HepG2 (cell line): ENCODE measurements at regions not wholly inside any gene's neighbourhood (a gene's known extent, or its start where the extent isn't known, plus 50 kb on each side); places are given as distances from the start of the nearest gene placed in this dataset.

Experiments used
- ATF1 ChIP-seq: IDR thresholded peaks from 2 replicates; pipeline ENCODE4 v1.6.1; 2016; ENCODE audit warnings: mild to moderate bottlenecking, control low read depth
- CSRNP1 ChIP-seq: sonication (generic); formaldehyde crosslinking; IDR thresholded peaks from 2 replicates; pipeline ENCODE4 v1.8.1; 2023; ENCODE audit warnings: mild to moderate bottlenecking, missing genetic modification reagents
- REPIN1 ChIP-seq: sonication (generic); formaldehyde crosslinking; IDR thresholded peaks from 2 replicates; pipeline ENCODE4 v1.8.0; 2022; ENCODE audit warnings: missing genetic modification reagents, low read depth, mild to moderate bottlenecking, borderline replicate concordance
- STAT6 ChIP-seq: sonication (generic); formaldehyde crosslinking; IDR thresholded peaks from 2 replicates; pipeline ENCODE4 v1.4.0; 2020; ENCODE audit warnings: missing genetic modification reagents, mild to moderate bottlenecking, borderline replicate concordance
- ZNF550 ChIP-seq: sonication (generic); formaldehyde crosslinking; IDR thresholded peaks from 2 replicates; pipeline ENCODE4 v1.4.0; 2020; ENCODE audit warnings: mild to moderate bottlenecking, missing genetic modification reagents, borderline replicate concordance
- ZNF703 ChIP-seq: sonication (generic); formaldehyde crosslinking; IDR thresholded peaks from 2 replicates; pipeline ENCODE4 v1.5.1; 2020; ENCODE audit warnings: missing genetic modification reagents, mild to moderate bottlenecking, moderate library complexity, borderline replicate concordance
- TF ChIP-seq, protein P1 (sequence below): sonication (generic); formaldehyde crosslinking; IDR thresholded peaks from 2 replicates; pipeline ENCODE4 v1.5.1; 2020; ENCODE audit warnings: mild to moderate bottlenecking, missing genetic modification reagents, borderline replicate concordance

DNA sequence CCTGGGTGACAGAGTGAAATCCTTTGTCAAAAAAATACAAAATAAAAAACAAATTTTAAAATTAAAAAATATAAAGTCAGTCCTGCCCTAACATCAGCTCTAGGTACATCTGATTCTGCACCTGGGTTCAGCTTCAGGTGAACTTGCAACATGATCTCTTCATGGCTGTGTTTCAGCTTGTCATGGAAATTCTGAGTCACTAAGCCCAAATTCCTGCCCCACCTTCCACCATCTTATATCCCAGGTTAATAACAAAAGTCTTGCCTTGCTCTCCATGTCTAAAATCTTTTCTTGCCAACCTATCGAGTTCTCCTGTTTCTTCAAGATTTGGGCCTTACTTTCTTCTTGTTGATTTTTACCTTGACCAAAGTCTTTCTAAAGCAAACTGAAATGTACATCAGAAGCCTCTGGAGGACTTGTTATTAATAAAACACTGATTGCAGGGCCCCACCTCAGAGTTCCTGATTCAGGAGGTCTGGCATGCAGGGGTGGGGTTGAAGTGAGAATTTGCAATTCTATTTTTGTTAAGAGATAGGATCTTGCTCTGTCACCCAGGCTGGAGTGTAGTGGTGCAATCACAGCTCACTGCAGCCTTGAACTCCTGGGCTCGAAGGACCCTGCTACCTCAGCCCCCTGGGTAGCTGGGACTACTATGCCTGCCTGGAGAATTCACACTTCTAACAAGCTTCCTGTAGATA lies 125.8 kb upstream of the VCX3A start (continued):
- TF ChIP-seq, protein P1, sequence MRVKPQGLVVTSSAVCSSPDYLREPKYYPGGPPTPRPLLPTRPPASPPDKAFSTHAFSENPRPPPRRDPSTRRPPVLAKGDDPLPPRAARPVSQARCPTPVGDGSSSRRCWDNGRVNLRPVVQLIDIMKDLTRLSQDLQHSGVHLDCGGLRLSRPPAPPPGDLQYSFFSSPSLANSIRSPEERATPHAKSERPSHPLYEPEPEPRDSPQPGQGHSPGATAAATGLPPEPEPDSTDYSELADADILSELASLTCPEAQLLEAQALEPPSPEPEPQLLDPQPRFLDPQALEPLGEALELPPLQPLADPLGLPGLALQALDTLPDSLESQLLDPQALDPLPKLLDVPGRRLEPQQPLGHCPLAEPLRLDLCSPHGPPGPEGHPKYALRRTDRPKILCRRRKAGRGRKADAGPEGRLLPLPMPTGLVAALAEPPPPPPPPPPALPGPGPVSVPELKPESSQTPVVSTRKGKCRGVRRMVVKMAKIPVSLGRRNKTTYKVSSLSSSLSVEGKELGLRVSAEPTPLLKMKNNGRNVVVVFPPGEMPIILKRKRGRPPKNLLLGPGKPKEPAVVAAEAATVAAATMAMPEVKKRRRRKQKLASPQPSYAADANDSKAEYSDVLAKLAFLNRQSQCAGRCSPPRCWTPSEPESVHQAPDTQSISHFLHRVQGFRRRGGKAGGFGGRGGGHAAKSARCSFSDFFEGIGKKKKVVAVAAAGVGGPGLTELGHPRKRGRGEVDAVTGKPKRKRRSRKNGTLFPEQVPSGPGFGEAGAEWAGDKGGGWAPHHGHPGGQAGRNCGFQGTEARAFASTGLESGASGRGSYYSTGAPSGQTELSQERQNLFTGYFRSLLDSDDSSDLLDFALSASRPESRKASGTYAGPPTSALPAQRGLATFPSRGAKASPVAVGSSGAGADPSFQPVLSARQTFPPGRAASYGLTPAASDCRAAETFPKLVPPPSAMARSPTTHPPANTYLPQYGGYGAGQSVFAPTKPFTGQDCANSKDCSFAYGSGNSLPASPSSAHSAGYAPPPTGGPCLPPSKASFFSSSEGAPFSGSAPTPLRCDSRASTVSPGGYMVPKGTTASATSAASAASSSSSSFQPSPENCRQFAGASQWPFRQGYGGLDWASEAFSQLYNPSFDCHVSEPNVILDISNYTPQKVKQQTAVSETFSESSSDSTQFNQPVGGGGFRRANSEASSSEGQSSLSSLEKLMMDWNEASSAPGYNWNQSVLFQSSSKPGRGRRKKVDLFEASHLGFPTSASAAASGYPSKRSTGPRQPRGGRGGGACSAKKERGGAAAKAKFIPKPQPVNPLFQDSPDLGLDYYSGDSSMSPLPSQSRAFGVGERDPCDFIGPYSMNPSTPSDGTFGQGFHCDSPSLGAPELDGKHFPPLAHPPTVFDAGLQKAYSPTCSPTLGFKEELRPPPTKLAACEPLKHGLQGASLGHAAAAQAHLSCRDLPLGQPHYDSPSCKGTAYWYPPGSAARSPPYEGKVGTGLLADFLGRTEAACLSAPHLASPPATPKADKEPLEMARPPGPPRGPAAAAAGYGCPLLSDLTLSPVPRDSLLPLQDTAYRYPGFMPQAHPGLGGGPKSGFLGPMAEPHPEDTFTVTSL (CRISPR knock-in tag): no peak
- TF ChIP-seq STAT6 (CRISPR knock-in tag): no peak
- TF ChIP-seq ATF1 (CRISPR knock-in tag): no peak
- TF ChIP-seq ZNF550 (CRISPR knock-in tag): no peak
- no peak for TF ChIP-seq ZNF703 (CRISPR knock-in tag)
- no peak for TF ChIP-seq CSRNP1 (CRISPR knock-in tag)
- TF ChIP-seq REPIN1 (CRISPR knock-in tag): no peak
